ENCODE measurements at regions not wholly inside any gene's neighbourhood (a gene's known extent, or its start where the extent isn't known, plus 50 kb on each side); places are given as distances from the start of the nearest gene placed in this dataset.

- DNase-seq (ENCODE audit: low read depth) = peak; percentile 43
- no peak overlapping the region for H3K4me3 ChIP-seq (ENCODE audit: low read depth, low read length)
Observed at GRCh38 chr12:47393403-47393790, 312.4 kb downstream of the RPAP3 start.

DNA sequence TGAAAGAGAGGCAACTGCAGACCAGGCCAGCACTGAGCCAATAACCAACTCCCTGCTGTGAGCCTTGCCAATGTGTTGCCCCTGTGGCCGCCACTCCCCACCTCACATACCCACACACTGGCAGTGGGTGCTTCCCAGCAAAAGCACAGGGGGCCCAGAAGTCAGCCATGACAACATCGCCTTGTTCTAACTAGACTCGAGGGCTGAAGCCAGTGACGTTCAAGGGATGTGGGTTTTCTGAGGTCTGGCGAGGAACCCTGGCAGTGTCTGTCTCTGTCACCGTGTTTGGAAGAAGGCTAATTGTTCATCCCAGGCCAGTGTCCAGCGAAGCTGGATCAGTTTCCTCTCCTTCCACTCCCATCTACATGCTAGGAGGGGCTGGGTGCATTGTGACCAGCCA, 311.8 kb upstream of the AMIGO2 start:
- no peak for TF ChIP-seq CTCF (conservative IDR thresholded peaks at IDR 0.05; ENCODE audit: low read depth, low read length)
- H3K4me3 ChIP-seq (ENCODE audit: low read depth, low read length) = no peak overlapping the region
- DNase-seq (ENCODE audit: low read depth) = no peak

More at GRCh38 chr12:47393403-47393790, 312.4 kb downstream of the RPAP3 start:
- no peak for TF ChIP-seq CTCF (conservative IDR thresholded peaks at IDR 0.05; ENCODE audit: low read depth, low read length)

- H3K4me3 ChIP-seq (ENCODE audit: low read depth, low read length) = no peak overlapping the region
- TF ChIP-seq CTCF (conservative IDR thresholded peaks at IDR 0.05; ENCODE audit: low read depth, low read length) = no peak
Observed at GRCh38 chr12:47388712-47389111, 309.0 kb upstream of the AMIGO2 start.

DNA sequence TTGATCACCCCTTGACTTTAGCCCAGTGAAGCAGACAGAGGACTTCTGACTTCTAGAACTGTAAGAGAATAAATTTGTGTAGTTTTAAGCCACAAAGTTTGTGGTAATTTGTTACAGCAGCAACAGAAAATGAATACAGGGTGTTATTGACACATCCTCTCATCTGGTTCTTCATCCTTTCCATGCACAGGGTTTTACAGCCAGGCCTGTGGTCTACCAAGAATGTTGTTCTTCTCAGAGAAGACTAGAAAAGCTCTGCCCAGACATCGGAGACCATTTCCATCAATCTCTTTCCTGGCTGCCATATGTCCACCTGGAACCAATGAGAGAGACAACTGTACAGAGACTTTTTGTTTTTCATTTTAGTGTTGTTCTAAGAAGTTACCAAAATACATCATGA, 308.2 kb upstream of the AMIGO2 start:
- H3K4me3 ChIP-seq (ENCODE audit: low read depth, low read length) = no peak overlapping the region
- no peak for TF ChIP-seq CTCF (conservative IDR thresholded peaks at IDR 0.05; ENCODE audit: low read depth, low read length)
- no peak for DNase-seq (ENCODE audit: low read depth)

More at GRCh38 chr12:47388712-47389111, 309.0 kb upstream of the AMIGO2 start:
- DNase-seq (ENCODE audit: low read depth) = no peak

GRCh38 chr12:47385653-47386052, 305.9 kb upstream of the AMIGO2 start:
- H3K4me3 ChIP-seq (ENCODE audit: low read depth, low read length) = no peak overlapping the region
- TF ChIP-seq CTCF (conservative IDR thresholded peaks at IDR 0.05; ENCODE audit: low read depth, low read length) = no peak
- no peak for DNase-seq (ENCODE audit: low read depth)

- no peak for TF ChIP-seq CTCF (conservative IDR thresholded peaks at IDR 0.05; ENCODE audit: low read depth, low read length)
- peak; percentile 66 for DNase-seq (ENCODE audit: low read depth)
Observed at GRCh38 chr12:47383942-47384341, 304.2 kb upstream of the AMIGO2 start.

DNA sequence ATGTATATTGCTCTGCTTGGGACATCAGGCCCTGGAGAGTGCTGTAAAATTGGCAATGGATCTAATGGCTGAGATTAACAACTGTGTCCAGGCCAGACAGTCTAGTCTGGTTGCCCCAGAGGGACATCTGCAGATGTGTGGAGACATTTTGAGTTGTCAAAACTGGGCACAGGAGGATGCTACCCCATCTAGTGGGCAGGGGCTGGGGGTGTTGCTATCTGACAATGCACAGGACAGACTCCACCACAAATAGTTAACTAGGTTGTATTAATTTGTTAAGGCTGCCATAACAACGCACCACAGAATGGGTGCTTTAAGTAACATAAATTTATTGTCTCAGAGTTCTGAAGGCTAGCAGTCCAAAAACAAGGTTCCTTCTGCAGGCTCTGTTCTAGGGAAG, 302.5 kb upstream of the AMIGO2 start:
- TF ChIP-seq CTCF (conservative IDR thresholded peaks at IDR 0.05; ENCODE audit: low read depth, low read length) = no peak
- no peak for DNase-seq (ENCODE audit: low read depth)
- no peak overlapping the region for H3K4me3 ChIP-seq (ENCODE audit: low read depth, low read length)

More at GRCh38 chr12:47383942-47384341, 304.2 kb upstream of the AMIGO2 start:
- H3K4me3 ChIP-seq (ENCODE audit: low read depth, low read length) = no peak overlapping the region

Data from choroid plexus epithelial cell (primary cell).